Activated T-cell treated with anti-CD3 and anti-CD28 coated beads, Interleukin-2, amount 50 U/mL, for 24 hours (primary cell): ENCODE measurements at regions not wholly inside any gene's neighbourhood (a gene's known extent, or its start where the extent isn't known, plus 50 kb on each side); places are given as distances from the start of the nearest gene placed in this dataset.

ENCODE experiments used
- DNase-seq: peaks from one replicate; pipeline ENCODE4 v3.0.0-alpha.2; 2020
- H3K27ac Mint-ChIP-seq: 2 replicates; pipeline ENCODE4 v1.8.0; 2020; ENCODE audit warnings: mild to moderate bottlenecking, mixed read lengths
- H3K27me3 Mint-ChIP-seq: 2 replicates; pipeline ENCODE4 v1.8.0; 2020; ENCODE audit warnings: mixed read lengths
- H3K36me3 Mint-ChIP-seq: 2 replicates; pipeline ENCODE4 v1.8.0; 2020; ENCODE audit warnings: low read depth, mixed read lengths
- H3K4me1 Mint-ChIP-seq: 2 replicates; pipeline ENCODE4 v1.8.0; 2020; ENCODE audit warnings: low read depth, mixed read lengths
- H3K4me3 Mint-ChIP-seq: 2 replicates; pipeline ENCODE4 v1.8.0; 2020; ENCODE audit warnings: mild to moderate bottlenecking, moderate library complexity, mixed read lengths
- H3K9me3 Mint-ChIP-seq: 2 replicates; pipeline ENCODE4 v1.8.0; 2020; ENCODE audit warnings: mixed read lengths

DNA sequence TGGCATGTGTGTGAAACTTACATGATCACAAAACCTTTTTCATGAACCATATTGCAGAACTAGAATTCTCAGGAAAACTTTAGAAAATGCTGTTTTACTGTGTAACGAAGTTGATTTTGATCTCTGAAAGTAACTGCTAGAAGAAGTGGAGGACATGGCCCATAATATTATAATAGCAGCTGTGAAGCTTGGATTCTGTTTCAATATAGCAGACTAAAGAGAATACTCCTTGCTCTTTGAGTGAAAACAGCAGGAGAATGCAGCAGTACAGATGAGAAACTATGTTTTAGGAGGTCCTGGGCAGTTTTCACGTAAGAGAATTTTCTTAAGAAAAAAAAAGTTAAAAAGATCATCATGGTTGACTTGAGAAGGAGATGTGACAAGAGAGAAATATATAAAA lies 76.7 kb upstream of the POU2AF2 start:
- DNase-seq = no peak
- H3K9me3 Mint-ChIP-seq = no peaks in the 10 kb centered on the region
- no peak overlapping the region for H3K4me3 Mint-ChIP-seq
- no peaks in the 10 kb centered on the region for H3K4me1 Mint-ChIP-seq
- no peaks in the 10 kb centered on the region for H3K36me3 Mint-ChIP-seq
- no peaks in the 10 kb centered on the region for H3K27me3 Mint-ChIP-seq
- no peak overlapping the region for H3K27ac Mint-ChIP-seq

DNA sequence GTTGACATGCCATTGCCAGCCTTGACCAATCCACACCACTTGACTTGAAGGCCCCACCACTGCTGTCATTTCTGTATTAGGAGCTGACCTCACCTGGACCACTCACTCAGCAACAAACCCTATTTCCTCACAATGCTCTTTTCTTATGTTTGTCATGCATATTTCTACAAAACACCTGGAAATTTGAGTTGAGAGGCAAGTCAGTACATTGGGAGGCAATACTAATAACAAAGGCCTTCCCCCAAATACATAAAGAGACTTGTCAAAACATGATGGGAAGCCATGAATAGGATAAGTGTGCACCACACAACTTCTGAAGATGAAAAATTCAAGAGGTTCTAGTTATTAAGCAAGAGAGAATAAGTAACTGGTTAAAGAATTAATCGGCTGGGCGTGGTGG lies 77.9 kb upstream of the POU2AF2 start:
- no peaks in the 10 kb centered on the region for H3K9me3 Mint-ChIP-seq
- no peak overlapping the region for H3K4me3 Mint-ChIP-seq
- no peaks in the 10 kb centered on the region for H3K4me1 Mint-ChIP-seq
- peaks cover 2% of the 10 kb centered on the region for H3K27me3 Mint-ChIP-seq
- no peak overlapping the region for H3K27ac Mint-ChIP-seq
- no peaks in the 10 kb centered on the region for H3K36me3 Mint-ChIP-seq
- DNase-seq = no peak

DNA sequence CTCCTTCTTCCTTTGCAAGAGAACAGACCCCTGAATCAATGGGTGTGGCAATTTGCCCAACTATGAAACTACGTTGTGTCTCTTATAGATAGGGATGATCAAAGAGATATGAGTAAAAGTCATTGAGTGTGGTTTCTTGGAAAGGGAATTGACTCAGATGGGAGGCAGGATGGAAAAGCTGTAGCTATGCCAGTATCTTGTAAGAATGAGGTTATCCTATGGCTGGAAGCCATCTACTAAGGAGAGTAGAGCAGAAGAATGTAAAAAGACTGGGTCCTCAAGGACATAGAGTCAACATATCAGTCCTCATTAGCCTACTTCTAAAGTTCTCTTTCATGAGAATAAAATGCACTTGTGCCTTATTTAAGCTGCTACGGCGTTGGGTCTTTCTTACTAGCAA lies 78.9 kb upstream of the POU2AF2 start:
- peaks cover 11% of the 10 kb centered on the region for H3K27me3 Mint-ChIP-seq
- no peaks in the 10 kb centered on the region for H3K9me3 Mint-ChIP-seq
- H3K4me3 Mint-ChIP-seq = no peak overlapping the region
- no peaks in the 10 kb centered on the region for H3K4me1 Mint-ChIP-seq
- DNase-seq = no peak
- no peaks in the 10 kb centered on the region for H3K36me3 Mint-ChIP-seq
- no peak overlapping the region for H3K27ac Mint-ChIP-seq

DNA sequence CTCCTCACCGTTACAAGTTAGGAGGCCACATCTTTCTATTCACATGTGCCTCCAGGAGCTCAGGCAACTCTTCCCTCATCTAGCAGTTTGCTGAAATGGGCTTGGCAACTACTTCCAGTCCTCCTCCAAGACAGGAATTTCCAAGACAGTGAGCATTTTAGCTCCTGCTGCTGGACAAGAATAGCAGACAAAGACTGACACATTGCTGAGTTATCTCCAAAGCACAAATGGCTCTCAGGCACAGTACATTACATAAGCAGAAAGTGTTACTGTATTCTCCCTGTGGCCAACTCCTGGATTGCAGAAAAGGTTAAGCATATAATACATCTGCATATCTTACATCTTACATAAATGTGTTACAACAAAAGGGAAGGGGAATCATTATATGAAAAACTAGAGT lies 83.2 kb upstream of the POU2AF2 start:
- H3K27me3 Mint-ChIP-seq = peaks cover 15% of the 10 kb centered on the region
- H3K9me3 Mint-ChIP-seq = no peaks in the 10 kb centered on the region
- no peak for DNase-seq
- no peaks in the 10 kb centered on the region for H3K36me3 Mint-ChIP-seq
- no peak overlapping the region for H3K4me3 Mint-ChIP-seq
- no peak overlapping the region for H3K27ac Mint-ChIP-seq
- no peaks in the 10 kb centered on the region for H3K4me1 Mint-ChIP-seq

DNA sequence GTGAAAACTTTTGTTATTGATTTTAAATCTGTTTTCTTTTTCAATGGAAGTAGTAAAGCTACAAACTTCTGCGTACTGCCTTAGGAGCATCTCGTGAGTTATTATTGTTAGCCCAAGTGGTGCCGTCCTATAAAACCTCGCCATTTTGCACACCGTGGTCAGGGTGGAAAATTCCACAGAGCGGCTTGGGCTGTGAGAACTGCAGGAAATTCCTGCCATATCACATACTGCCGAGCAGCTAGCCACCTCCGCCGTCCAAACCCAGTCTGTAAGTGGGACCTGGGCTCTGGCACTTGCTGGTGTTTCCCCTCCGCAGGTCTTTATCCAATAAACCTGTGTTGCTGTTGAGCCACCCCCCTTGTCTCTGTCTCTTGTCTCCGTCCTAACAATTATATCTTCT lies 88.0 kb upstream of the POU2AF2 start:
- Mint-ChIP-seq H3K9me3 (no peaks in the 10 kb centered on the region), H3K27ac (no peak overlapping the region), H3K27me3 (peaks cover 12% of the 10 kb centered on the region), H3K4me1 (no peaks in the 10 kb centered on the region), H3K4me3 (no peak overlapping the region), H3K36me3 (no peaks in the 10 kb centered on the region)
- DNase-seq = no peak

DNA sequence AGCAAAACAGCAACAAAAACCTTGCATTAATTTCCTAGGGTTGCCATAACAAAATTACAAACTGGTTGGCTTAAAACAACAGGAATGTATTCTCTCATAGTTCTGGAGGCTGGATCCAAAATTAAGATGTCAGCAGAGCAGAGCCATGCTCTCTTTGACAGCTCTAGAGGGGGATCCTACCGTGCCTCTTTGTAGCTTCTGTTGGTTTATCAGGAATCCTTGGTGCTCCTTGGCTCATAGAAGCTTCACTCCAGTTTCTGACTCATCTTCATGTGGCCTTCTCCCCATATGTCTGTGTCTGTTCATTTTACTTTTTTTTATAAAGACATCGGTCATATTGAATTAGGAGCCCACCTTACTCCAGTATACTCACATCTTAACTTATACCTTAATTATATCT lies 90.5 kb upstream of the POU2AF2 start:
- H3K36me3 Mint-ChIP-seq = no peaks in the 10 kb centered on the region
- H3K27ac Mint-ChIP-seq = no peak overlapping the region
- H3K27me3 Mint-ChIP-seq = peaks cover 7% of the 10 kb centered on the region
- no peak overlapping the region for H3K4me3 Mint-ChIP-seq
- DNase-seq = no peak
- no peaks in the 10 kb centered on the region for H3K9me3 Mint-ChIP-seq
- H3K4me1 Mint-ChIP-seq = no peaks in the 10 kb centered on the region

DNA sequence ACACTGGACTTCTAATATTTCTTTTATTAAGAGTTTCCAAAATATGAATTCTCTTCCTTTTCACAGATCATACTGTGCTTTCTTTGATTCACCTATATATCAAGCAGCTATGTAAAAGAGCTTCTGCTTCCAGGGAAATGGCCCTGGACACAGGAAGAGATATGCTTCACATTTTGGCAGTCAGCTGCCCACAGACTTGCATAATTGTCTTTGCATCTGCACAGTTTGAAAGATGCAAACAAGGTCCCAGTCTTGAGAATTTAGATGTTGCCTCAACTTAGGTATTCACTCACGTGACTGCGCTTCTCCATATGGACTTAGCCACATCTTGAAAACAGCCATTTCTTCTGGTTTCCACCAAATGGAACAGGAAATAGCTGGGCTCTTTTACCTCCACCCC lies 92.3 kb upstream of the POU2AF2 start:
- Mint-ChIP-seq H3K4me1 (peaks cover 4% of the 10 kb centered on the region), H3K27ac (no peak overlapping the region), H3K9me3 (no peaks in the 10 kb centered on the region), H3K36me3 (no peaks in the 10 kb centered on the region), H3K4me3 (no peak overlapping the region), H3K27me3 (peaks cover 8% of the 10 kb centered on the region)
- DNase-seq = no peak

DNA sequence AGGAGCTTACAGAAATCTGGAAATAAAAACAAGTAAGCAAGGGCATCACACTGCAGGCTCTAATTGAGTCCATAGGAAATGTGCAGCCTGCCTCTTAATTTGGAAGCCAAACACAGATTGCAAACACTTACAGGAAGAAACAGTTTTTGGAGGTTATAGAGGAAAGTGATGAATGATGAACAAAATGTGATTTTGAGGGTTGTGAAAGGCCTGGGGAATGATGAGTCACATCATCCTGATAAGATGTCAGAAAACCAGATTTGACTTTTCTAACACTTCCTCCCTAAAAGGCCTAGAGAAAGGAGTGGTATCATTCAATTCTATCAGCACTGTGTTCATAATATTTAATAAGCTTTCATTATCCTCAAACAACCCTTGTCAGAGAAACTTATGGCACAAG lies 96.6 kb upstream of the POU2AF2 start:
- H3K36me3 Mint-ChIP-seq = no peaks in the 10 kb centered on the region
- no peaks in the 10 kb centered on the region for H3K9me3 Mint-ChIP-seq
- peaks cover 11% of the 10 kb centered on the region for H3K27me3 Mint-ChIP-seq
- peaks cover 4% of the 10 kb centered on the region for H3K4me1 Mint-ChIP-seq
- no peak overlapping the region for H3K4me3 Mint-ChIP-seq
- DNase-seq = no peak
- H3K27ac Mint-ChIP-seq = no peak overlapping the region

DNA sequence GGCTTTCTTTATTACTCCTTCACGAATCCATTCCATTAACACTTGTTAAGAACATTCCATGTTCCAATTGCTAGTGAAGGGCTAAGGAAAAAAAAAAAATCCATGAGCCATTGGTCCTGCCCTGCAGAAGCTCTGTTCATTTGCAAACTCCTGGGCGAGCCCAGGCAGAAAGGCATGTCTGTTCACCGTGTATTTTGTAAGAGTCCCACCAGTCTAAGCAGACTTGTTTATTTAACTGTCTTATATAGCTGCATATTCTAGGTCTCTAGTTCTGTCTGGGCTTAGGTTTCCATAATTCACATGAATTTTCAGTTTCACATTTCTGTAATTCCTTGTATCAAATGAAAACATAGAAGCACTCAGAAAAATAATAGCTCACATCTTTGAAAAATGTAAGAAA lies 97.4 kb upstream of the POU2AF2 start:
- H3K4me3 Mint-ChIP-seq = no peak overlapping the region

DNA sequence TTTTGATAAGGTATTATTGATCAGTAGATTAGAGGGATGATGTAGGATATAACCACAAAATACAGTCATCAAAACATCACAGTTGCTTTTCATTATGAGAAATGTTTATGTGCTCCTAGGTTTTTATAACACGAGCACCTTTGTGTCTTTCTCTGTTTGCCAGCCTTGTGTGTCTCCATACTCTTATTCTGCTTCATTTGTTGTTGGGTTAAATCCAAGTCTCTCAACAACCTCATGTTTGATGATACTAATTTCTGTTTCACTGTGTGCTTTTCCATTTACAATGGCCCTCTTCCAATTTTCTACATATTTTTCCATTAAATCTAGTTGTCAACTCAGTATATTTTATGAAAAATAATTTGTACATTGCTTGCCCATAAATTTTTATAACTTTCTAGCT lies 107.7 kb upstream of the POU2AF2 start:
- Mint-ChIP-seq H3K4me1 (no peaks in the 10 kb centered on the region), H3K27ac (no peak overlapping the region), H3K9me3 (no peaks in the 10 kb centered on the region), H3K4me3 (no peak overlapping the region), H3K36me3 (no peaks in the 10 kb centered on the region), H3K27me3 (peaks cover 21% of the 10 kb centered on the region)
- DNase-seq = no peak

More for the DNA sequence above, 97.4 kb upstream of the POU2AF2 start:
- no peaks in the 10 kb centered on the region for H3K9me3 Mint-ChIP-seq
- peaks cover 4% of the 10 kb centered on the region for H3K4me1 Mint-ChIP-seq
- peaks cover 11% of the 10 kb centered on the region for H3K27me3 Mint-ChIP-seq
- DNase-seq = no peak
- H3K36me3 Mint-ChIP-seq = no peaks in the 10 kb centered on the region
- H3K27ac Mint-ChIP-seq = no peak overlapping the region

DNA sequence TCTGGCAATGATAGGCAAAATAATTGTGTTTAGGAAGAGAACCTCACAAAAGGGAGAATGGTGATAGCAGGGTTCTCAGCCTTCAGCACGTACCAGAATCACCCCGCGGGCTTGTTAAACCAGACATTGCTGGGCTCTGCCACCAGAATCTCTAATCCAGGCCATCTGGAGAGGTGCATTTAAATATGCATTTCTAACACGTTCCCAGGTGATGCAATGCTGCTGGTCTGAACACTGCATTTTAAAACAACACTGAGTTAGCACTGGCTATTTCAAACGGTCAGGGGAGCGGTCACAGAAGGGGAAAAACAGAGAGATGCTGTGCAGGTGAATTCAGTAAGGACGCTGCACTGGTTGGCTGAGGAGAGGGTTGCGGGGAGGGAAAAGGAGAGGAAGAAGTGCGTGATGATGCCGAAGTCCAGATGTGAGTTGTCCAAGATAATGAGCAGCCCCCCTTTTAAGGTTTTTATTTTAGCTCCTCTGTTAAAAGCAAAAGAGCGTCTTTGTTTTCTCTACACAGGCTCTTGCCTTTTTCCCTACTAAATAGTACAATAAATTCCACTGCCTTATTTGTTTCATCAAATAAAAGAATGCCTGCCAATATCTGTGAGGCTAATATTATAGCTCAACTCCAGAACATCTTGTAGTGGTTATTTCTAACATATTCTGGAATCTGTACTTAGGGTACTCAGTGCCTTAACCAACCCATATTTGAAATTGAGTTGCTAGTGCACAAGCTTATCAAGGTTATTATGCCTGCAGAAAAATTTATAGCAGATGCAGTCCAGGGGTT lies 109.6 kb upstream of the POU2AF2 start:
- Mint-ChIP-seq H3K4me1 (no peaks in the 10 kb centered on the region), H3K9me3 (no peaks in the 10 kb centered on the region), H3K4me3 (no peak overlapping the region)

DNA sequence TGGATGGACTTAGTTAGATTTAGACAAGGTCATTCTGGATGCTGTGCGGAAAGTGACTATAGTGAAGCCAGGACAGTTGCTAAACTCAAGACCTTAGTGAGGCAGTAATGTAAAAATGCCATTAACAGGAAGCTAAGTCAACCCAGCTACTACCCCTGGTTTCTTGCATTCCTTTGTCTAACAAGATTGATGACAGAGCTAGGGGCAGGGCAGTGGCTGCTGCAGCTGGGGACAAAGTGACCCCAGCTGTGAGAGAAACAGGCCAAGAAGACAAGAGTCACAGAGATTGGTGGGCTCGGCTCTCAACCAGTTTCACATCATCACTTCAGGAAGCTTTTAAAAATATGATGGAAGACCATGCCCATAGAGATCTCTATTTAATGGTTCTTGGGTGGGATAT lies 110.4 kb upstream of the POU2AF2 start:
- no peak overlapping the region for H3K27ac Mint-ChIP-seq
- no peak for DNase-seq
- H3K4me3 Mint-ChIP-seq = no peak overlapping the region
- H3K4me1 Mint-ChIP-seq = no peaks in the 10 kb centered on the region
- H3K27me3 Mint-ChIP-seq = peaks cover 27% of the 10 kb centered on the region
- no peaks in the 10 kb centered on the region for H3K36me3 Mint-ChIP-seq
- no peaks in the 10 kb centered on the region for H3K9me3 Mint-ChIP-seq

More for the DNA sequence above, 109.6 kb upstream of the POU2AF2 start:
- H3K27me3 Mint-ChIP-seq = peaks cover 24% of the 10 kb centered on the region
- H3K27ac Mint-ChIP-seq = no peak overlapping the region
- H3K36me3 Mint-ChIP-seq = no peaks in the 10 kb centered on the region
- no peak for DNase-seq

DNA sequence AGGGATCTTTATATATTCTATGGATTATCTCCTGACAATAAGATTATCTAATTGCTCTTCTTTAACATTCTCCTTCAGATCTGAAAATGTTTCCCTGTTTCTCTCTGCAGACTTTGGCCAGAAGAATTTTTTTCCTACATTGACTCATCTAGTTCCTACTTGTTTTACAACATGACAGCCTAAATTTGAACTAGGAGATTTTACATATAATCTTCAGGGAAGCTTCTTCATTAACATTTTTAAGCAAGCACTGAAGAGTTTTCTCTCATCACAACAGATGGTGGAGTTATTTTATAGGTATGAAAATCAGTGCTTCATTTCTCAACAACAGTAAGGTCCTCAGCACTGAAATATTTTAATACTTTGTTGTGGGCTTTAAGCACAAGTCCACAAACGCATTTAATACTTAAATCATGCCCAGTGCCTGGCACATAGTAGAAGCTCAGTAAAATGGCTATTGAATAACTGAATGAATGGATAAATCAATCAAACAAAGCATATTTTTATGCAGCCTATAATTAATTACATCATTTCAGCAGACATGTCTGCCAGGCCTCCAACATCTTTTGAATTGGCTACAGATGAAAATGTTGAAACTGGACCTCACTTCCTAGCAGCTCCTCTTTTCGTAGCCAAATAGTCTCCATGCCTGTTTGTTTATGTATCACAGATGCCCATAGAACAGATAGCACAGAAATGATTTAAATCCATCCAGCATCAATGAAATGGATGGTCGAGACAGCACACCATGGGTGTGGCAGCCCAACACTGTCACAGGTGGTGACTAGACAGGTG lies 117.3 kb upstream of the POU2AF2 start:
- Mint-ChIP-seq H3K4me1 (no peaks in the 10 kb centered on the region), H3K4me3 (no peak overlapping the region), H3K36me3 (no peaks in the 10 kb centered on the region), H3K27ac (no peak overlapping the region), H3K9me3 (no peaks in the 10 kb centered on the region), H3K27me3 (peaks cover 20% of the 10 kb centered on the region)
- no peak for DNase-seq

DNA sequence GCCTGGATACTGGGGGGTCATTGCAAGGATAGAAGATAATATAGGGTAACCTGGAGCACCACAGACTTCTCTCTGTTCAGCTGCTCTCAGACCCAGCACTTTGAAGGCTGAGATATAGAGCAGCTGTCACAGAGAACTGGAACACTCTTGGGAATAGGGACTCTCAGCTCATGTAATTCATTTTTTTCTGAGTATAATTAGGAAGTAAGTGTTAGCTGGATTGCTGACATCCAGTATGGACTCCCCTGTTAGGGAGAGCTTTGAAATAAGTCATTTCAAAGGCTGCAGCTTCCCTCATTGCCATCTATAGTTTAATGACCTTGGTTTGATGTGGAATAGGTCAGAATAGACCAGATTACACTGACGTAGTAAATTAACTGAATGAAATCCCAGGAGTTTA lies 120.8 kb upstream of the POU2AF2 start:
- H3K27ac Mint-ChIP-seq = no peak overlapping the region
- H3K4me3 Mint-ChIP-seq = no peak overlapping the region

More for the DNA sequence above, 120.8 kb upstream of the POU2AF2 start:
- Mint-ChIP-seq H3K9me3 (no peaks in the 10 kb centered on the region), H3K27me3 (peaks cover 15% of the 10 kb centered on the region), H3K4me1 (no peaks in the 10 kb centered on the region), H3K36me3 (no peaks in the 10 kb centered on the region)
- DNase-seq = no peak
